ENCODE measurements at regions not wholly inside any gene's neighbourhood (a gene's known extent, or its start where the extent isn't known, plus 50 kb on each side); places are given as distances from the start of the nearest gene placed in this dataset.
"Not testable (repeated sequence)": the region's sequence is repeated elsewhere in the genome, so short reads cannot be mapped to it uniquely, and the experiment has no call there.

DNA sequence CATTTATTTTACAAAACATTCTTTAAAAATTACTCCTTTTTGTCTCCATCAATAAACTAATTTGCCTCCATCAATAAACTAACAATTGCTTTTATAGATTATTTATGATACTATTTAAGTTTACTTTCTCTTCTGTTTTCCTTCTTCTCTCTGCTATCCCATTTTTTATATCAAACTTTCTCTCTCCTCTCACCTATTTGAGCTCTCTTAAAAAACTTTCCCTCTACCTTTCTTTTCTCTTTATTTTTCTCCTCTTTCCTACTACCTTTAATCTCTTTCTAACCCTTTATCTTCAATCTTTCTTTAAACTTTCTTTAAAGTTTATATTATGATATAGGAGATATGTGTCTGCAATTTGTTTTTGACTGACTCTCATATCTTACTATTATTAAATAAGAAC lies 566.4 kb downstream of the DACH1 start:
- no peak for DNase-seq

DNA sequence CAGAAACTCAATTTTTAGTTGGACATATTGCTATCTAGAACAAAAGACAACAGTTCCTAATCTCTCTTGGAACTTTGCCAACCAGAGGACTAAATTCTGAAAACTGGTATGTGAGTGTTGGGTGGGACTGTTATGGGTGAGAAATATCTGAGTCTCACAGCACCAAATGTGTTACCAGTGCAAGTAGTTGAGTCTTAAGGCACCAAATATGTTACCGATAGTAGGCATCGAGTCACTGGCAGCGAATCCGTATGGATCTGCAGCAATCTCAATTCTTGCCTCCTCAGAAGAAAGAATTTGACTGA lies 575.2 kb downstream of the DACH1 start:
- no peak for DNase-seq

DNA sequence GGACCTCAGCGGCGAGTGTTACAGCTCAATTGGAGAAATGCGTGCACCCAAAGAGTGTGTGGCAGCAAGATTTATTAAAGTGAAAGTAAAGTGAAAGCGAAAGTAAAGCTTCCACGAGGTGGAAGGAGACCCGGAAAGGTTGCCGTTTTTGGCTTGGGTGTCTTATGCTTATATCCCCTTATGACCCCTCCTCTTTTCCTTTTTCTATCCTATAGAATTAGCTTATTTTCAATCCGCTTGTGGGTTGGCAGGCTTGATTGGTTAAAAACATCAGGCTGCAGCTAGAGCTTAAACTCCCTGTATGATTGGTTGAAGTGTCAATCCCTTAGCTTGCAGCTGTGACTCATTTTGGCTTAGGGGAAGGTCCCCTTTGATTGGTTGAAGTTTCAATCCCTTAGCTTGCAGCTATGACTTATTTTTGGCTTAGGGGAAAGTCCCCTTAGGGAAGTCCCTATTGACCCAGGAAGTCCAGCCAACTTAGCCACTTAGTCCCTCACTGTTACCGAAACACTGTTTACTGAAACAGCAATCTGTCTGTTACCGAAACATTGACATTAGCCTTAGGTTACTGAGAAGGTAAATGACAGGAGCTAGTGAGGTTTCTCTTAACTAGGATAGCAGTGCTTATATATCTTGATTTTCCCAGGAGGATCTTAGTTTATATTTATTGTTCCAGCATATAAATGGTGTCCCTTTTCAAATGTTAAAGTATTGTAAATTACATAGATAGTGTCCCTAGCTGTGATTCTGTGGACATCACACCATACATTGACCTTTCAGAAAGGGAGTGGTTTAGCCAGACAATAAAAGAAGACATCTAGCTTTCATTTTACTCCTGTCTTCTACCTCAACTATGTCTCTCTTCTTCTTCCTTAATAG lies 575.8 kb downstream of the DACH1 start:
- no peak for DNase-seq

DNA sequence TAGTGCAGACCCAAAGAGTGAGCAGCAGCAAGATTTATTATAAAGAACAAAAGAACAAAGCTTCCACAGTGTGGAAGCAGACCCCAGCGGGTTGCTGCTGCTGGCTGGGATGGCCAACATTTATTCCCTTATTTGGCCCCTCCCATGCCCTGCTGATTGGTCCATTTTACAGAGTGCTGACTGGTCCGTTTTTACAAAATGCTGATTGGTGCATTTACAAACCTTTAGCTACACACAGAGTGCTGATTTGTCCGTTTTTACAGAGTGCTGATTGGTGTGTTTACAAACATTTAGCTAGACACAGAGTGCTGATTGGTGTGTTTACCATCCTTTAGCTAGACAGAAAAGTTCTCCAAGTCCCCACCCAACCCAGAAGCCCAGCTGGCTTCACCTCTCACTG lies 577.0 kb downstream of the DACH1 start:
- DNase-seq = not testable (repeated sequence)

DNA sequence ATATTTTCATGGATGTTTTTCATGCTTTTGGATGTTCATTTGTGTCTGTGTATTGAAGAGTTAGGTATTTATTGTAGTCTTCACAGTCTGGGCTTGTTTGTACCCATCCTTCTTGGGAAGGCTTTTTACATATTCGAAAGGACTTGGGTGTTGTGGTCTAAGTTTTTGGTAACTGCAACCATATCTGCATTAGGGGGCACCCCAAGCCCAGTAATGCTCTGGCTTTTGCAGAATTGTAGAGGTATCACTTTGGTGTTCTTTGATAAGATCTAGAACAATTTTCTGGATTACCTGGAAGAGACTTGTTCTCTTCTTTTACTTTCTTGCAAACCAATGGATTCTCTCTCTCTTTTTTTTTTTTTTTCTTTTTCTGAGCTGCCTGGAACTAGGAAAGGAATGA lies 581.3 kb downstream of the DACH1 start:
- no peak for DNase-seq

DNA sequence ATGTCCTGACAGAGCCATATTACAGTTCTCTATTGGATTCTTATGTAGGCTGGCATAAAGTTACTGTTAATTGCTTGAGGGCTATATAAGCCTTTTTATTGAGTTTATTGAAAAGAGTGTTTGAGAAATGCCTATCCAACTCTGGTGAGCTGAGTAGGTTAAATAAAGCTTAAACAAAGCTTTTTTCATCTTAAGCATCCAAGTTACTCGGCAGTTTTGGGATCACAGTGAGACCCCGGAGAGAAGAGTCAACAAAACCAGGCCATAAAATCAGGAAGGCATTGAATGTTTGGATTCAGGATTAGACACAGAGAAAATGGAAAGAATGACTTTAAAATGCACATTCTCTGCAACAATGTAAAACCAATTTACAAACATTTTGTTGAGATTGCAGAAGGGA lies 588.5 kb downstream of the DACH1 start:
- DNase-seq = no peak

DNA sequence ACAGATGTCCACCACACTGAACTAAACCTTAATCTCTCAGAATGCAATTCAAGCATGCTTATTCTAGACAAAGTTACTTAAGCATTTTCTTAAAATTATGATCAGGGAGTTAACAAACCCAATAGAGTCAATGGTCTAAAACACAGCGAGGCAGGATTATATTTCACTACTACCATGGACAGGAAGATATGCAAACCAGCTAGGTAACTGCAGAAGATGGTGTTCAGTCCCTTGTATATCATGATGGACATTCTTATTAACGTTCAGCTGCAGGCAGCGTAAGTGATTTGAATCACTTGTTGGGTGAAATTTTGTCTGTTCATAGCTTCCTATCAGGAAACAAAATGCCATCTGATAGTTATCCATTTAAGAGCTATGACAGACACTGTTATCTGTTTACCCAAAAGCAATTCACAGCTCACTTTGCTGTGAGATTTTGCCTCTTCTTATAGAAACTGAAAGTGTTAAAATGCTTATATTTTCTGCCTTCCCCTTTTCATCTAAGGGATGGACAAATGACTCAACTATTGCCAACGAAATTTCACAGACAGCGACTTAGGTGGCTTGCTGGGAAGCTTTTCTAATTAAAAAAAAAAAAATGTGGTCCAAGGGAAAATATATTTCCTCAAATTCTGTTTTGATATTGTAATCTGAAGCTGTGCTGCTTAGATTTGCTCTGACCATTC lies 591.9 kb downstream of the DACH1 start:
- DNase-seq = no peak

DNA sequence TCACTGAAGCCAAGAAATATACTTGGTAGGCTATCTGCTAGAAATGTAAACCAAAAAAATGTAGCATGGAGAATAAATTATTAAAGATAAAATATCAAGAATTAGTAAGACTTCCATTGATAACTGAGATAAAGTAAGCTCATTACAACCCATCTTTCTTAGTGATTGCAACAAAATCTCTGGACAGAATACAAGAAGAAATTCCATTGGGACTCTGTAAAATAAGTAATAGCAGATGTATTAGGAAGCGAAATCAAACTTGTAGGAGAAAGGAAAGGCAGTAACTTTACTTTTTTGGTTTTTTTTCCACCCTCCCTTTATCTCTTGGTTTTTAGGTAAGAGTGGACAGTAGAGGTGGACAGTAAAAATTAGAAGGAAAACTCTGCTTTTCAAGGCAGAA lies 605.7 kb downstream of the DACH1 start:
- no peak for DNase-seq

DNA sequence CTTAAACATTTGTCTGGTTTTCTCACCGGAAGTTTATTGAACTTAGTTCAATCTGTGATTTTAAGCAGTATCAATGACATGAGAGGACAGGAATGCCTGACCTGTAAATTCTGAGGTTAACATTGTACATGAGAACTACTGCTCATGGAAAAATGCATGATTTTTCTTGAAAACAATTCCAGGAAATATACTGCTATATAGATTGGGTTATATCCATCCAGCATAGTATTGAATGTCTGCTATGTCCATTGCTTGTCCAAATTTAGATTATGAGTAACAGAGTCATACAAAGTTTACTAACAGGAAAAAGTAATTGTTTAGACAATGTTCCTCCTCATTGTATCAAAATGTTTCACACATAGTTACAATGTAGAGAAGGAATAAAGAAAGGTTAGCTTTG lies 606.8 kb downstream of the DACH1 start:
- DNase-seq = no peak

DNA sequence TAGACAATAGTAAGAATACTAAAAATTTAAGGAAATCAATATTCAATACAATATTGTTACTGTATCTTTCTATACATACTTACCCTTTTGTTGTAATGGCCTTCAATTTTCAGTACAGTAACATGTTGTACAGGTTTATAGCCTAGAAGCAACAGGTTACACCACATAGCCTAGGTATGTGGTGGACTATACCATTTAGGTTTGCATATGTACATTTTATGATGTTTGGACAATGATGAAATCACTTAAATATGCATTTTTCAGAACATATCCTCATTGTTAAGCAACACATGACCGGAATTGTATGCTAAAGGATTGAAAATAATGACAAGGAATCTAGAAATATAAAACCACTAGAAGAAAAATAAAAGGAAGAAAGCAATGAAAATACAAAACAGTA lies 611.4 kb downstream of the DACH1 start:
- DNase-seq = no peak

DNA sequence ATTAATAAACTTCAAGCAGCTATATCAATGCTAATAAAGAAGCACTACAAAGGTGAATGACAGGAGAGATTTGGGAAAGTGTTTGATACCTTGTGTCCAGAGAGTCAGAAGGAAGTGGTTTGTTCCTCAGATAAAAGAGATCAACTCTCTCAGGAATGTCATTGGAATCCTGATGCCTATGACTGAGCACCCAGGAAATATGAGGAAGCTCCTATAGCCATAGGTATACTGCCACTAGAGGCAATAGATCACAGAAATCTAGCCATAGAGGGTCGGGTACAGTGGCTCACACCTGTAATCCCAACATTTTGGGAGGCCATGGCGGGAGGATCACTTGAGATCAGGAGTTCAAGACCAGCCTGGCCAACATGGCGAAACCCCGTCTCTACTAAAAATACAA lies 612.6 kb downstream of the DACH1 start:
- DNase-seq = no peak

DNA sequence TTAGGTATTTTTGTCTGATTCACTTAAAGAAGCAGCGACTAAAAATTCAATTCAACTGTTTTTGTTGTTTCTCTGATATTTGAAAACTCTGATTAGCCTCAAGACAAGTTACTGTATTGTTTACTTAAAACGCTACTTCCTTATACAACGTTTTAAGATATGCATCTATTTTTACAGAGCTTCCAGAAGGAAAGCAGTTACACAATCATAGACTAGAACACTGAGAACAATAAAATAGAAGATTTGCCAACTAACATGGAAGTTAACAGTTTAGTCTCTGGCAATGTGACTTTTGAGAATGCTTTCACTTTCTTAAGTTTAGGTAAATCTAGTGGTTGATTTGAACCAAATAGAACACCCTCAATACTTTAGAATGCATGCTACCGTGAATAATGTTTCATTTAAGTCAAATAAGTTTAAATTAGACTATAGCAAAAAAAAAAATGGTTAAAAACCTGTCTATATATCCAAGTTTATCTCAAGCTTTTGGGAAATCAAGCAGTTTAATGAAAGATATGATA lies 614.8 kb downstream of the DACH1 start:
- no peak for DNase-seq

DNA sequence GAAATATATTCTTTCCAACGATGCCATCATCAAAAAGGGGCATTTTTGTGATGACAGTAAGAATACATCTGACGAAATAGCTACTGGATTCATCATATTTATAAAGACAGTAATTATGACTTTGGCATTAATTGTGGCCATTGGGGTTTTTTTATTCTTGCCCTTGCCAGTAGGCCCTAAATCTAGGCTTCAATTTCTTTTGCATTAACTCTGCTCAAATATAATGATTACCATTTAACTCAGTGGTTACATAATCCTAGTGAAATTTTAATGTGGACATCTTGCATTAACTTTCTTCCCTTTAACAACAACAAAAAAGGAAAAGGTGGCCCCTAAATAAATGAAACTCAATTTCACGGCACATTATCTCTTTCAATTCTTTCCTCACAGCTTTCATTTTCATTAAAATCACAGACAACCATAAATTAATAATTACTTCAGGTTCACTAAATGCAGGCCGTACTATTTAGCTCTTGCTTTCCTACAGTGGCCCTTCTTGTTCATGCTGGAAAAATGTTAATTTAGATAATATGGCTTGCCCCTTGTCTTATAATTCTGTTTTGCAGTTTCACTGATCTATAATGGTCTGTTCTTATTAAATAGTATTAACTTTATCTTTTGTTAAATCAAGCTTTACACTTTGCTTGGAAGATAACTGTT lies 615.6 kb downstream of the DACH1 start:
- no peak for DNase-seq

DNA sequence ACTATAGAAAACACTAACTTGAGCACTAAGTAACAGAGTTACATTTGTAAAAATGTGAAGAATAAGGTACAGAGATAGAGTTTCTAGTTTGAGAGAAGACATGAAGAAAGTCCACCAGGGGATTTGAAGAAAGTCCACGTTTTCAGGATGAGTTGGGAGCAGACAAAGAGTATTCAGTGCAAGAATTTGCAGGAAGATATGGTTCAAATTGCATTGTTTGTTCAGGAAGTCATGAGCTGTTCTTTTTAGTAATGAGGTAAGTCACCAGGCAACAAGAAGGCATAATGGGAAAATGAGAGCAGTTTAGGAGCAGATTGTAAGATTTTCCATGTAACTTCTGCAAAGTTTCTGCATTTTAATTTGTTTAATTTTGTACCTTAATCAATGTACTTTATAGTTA lies 618.0 kb downstream of the DACH1 start:
- DNase-seq = no peak

DNA sequence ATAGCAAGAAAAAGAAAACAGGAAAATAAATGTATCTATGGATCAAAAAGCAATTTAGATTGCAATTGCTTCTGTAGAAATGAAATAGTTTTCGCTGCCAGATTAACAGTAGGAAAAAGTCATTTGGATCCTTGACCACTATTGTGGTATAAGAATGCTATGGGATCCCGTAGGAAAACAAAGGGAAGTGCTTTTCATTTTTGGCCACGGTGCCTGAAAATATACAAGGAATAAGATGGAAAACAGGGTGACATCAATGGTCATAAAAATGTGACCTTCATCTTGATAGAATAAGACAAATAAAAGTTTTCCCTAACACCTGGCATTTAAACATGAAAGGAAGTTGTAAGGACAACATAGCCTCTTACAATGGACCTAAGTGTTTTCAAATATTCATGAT lies 622.8 kb downstream of the DACH1 start:
- DNase-seq = no peak

DNA sequence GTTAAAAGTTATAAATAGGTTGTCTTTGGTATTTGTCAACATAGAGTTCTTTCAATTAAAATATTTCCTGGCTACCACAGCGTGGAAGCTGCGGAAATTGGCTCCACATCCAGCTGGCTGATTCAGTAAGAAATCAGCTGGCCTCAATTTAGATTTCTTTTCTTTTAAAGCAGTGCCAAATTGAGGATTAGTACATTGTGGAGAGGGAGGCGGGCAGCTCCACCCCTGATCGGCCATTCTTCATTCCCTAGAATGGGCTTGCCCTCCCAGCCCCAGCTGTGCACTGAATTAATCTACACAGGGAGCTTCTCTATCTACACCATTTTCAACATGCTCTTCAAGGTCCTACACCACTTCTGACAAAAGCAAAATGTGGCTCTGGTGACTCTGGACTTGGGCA lies 624.8 kb downstream of the DACH1 start:
- no peak for DNase-seq

DNA sequence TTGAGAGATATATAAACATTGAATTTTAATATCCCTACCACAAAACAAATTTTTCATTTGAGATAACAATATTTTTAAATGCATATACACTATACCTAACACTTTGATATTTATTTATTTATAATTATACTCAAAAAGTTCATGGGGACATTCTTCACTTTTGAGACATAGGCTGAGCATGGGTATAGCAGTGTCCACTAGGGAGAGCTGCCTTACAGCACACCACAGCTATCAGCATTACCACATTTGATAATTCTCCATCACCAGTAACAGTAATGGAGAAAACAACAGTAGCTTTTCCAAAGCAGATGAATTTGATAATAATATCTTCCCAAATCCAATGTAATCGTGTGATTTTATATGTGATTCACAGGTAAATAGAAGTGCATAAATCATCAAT lies 626.1 kb downstream of the DACH1 start:
- DNase-seq = no peak

DNA sequence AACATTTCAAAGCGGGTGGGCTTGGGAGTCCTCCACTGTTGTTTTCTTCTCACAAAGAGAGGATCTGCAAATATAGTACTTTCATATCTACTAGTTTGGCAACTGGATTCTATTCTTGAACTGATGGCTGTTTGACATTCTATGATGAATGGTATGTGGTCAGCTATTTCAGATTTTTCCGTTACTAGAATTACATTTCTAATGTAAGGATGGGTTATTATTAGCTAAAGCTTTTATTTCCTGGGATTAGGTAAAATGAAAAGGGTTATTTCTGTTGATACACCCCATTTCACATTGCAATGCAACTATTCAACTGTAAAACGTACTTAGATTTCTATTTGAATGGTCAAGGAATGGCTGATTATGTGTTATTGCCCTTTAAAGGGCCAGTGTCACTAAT lies 629.7 kb downstream of the DACH1 start:
- DNase-seq = no peak

DNA sequence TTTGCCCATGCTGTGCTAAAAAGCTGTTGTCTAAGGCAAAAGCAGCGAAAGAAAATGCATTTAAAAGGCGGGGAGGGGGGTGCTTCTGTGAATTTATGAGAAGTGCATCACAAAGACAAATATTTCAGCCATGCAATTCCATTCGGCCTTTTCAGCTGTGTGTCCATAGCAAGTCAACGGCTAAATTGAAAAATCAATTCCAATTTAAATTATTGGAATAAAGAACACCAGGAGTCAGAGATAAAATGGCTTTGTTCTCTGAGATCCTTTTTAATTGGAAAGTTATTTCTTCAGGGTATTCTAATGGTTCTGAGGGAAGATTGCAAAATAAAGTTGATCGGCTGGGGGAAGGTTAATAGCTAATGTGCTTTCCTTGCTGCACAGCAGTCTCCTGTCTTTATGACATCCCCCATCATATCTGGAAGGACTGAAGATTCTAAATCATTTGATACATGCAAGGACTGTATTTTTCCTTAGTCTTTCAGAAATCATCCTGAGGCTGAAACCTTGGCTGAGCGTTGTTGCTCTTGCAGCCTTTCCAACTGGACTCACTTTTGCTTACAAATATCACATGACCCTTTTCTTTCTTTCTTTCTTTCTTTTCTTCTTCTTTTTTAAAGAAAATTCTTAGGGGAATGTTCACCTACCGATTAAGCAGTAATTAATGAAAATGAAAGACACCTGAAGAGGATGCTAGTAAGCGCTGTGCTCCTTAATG lies 647.1 kb downstream of the DACH1 start:
- DNase-seq = no peak

DNA sequence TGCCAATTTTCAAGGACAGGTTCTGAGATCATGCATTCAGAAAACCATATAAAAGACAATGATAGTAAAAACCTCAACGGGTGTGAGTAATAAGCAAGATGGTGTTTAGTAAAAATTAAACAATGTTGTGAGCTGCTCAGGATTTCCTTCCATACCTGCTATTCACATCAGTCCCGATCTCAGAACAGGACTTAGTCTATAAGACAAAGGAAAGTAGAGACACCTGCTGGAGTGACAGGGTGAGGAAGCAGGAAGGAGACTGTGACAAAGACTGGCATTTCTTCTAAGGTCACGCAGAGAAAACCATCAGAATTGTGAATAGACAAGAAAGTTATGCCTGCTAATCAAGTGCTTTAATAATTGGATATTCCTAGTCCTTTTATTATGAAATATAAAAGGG lies 648.0 kb downstream of the DACH1 start:
- no peak for DNase-seq

DNA sequence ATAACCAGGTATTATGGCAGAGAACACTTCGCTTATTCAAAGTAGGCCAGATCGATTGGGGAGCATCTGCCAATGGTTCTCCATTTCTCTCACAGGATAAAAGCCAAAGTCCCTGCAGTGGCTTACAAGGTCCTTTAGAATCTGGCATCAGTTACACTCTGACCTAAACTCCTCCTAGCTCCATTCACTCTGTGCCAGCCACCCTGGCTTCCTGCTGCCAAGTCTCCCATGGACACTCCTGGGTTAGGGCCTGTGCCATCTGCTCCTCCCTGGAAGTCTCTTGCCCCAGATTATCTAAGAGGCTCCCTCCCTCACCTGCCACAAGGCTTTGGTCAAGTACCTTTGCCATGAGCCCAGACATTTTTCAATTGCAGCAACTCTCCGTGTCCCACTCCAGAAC lies 649.2 kb downstream of the DACH1 start:
- DNase-seq = no peak

DNA sequence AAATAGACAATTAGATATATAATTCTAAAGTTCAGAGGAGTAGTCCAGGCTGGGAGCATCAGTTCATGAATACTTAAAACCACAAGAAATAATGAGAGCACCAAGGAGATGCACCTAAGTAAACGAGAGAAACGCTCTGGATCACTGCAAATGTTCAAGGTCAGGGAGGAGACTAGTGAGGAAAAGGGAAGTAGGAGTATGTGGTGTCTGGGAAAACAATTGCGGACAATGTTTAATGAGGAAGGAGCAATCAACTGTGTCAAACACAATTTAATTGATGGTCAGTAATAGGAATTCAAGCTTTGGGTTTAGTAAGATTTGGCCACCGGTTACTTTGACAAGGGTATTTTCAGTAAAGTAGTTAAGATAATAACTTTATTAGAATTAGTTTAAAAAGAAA lies 652.2 kb downstream of the DACH1 start:
- DNase-seq = no peak

DNA sequence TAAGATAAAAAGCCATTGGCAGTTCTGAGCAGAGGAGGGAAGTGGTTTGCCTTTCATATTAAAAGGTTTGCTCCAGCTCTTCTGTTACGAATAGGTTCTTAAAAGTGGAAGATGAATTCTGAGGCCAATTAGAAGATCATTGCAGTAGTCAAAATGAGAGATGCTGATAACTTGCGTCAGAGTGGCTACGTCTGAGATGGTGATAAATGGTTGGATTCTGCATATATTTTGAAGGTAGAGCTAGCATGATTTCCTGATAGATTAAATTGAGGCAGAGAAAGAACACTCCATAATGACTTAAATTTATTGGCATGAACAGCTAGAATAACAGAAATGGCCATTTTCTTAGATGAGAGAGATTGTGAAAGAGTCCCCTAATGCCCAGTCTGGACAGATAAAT lies 652.6 kb downstream of the DACH1 start:
- DNase-seq = no peak
